Fibroblast of skin of right quadriceps (primary cell): ENCODE measurements at regions not wholly inside any gene's neighbourhood (a gene's known extent, or its start where the extent isn't known, plus 50 kb on each side); places are given as distances from the start of the nearest gene placed in this dataset.

Experiments
- DNase-seq: peaks from one replicate; pipeline ENCODE4 v3.0.0-alpha.2; 2013

- no peak for DNase-seq
Measured at GRCh38 chr1:56304975-56305374, 274.4 kb downstream of the PLPP3 start.

GRCh38 chr1:56303805-56304204, 275.6 kb downstream of the PLPP3 start:
- no peak for DNase-seq

DNA sequence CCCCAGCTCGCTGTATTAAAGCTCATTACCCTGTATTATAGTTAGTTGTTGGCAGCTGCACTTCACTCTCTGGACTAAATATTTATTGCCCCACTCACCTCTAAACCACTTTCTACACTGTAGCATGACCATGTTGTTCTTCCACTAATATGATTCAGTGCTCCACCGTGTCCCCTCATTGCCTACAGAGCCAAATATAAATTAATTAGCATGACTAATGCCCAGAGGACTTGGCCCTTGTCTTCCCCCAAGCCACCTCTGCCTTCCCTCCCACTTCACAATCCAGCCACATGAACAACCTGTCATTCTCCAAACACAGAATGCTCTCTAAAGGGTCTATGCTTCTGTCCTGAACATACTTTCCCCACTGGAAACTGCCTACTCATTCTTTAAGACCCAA, 276.5 kb downstream of the PLPP3 start:
- DNase-seq, result peak; percentile 43

DNA sequence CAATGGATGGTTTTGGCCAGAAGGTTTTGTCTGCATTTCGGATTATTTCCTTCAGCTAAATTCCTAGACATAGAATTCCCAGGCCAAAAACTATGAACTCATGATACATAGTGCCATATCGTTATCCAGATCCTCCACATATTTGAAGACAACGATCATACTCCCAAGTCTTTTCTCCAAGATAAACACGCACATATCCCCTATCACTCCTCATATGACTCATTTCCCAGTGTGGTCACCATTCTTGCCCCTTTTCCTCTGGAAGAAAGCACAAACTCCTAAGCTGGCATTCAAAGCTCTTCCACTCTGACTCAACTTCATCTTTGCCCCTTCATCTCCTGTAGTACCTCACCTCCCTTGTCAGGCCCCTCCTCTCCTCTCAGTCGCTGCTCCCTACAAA, 277.6 kb downstream of the PLPP3 start:
- DNase-seq, result peak; percentile 91

- DNase-seq, result no peak
Measured at GRCh38 chr1:56300836-56301235, 278.5 kb downstream of the PLPP3 start.

- DNase-seq, result no peak
Measured at GRCh38 chr1:56298866-56299265, 280.5 kb downstream of the PLPP3 start.

GRCh38 chr1:56297904-56298303, 281.5 kb downstream of the PLPP3 start:
- DNase-seq, result no peak

DNA sequence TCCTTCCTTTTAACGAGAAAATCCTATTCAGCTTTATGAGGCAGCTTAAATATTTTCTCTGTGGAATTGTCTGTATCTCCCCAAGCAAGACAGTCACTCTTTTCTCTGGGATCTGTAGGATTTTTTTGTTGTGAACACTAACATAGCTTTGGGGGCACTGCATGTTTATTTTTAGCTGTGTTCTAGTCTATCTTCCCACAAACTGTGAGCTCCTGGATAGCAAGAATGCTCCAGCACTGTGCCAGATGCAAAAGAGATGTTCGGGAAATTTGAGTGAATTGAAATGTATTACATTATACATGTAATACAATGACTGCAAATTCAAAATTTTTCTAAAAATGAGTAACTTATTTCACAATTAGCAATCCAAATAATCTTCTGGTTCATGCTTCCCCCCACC, 282.2 kb downstream of the PLPP3 start:
- no peak for DNase-seq

GRCh38 chr1:56295949-56296929, 283.1 kb downstream of the PLPP3 start:
- no peak for DNase-seq

DNA sequence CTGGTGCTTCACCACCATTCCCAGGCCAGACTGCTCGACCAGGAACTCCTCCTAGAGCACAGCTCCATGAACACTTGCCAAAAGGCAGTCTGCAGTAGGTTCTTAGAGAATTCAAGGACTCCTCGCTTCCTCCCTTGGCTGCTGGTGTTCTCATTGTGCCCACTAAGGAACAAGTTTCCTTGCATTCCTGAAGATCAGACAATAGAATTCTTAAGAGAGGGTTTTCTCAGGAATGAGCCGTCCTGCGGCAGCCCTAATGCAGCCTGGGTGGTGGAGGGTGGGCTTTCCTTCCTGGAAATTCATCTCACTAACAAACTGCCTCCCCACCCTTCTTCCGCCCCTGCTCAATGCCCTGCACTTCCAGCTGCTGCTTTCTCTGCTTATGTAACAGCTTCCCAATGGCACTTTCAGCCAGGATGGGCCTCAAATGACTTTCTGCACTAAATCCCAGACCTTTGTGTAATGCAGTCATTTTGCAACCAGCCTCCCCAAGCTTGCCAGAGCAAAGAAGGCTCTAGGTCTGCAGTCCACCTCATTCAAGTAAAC, 287.9 kb downstream of the PLPP3 start:
- no peak for DNase-seq

GRCh38 chr1:56289260-56289659, 290.1 kb downstream of the PLPP3 start:
- DNase-seq, result no peak

DNA sequence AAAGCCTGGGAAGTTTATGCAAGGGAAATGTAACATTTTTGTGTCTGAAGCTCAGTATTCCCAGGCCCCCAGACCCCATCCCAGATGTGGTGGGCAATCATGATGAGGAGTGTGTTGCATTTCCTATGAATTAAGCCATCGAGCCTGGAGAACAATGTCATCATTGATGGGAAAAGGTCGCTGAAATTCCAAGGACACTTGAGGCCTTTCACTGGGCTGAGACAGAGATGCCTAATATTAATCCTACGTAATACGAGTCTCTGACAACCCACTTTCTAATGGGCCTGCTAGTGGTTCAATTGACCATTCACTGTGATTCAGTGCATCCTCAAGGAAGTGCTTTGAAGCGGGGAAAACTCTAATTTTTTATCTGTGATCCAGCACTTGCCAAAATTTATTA, 291.6 kb downstream of the PLPP3 start:
- no peak for DNase-seq

DNA sequence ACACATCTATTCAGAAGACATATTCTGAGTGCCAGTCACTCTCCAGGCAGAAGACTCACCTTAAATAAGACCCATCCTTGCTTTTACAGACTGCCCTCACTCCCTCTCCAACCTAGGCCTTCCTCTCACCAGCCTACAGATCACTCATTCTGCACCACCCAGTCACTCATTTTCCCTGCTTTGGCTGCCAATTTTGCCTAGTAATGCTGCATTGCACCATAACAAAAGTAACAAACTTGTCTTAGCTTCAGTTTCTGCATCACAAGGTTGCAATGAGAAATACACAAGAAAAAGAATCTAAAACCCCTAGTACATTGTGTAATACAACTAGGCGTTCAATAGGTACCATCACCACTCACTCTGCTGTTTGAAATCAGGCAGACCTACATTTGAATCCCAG, 292.4 kb downstream of the PLPP3 start:
- no peak for DNase-seq

- no peak for DNase-seq
Measured at GRCh38 chr1:56286506-56286905, 292.9 kb downstream of the PLPP3 start.

DNA sequence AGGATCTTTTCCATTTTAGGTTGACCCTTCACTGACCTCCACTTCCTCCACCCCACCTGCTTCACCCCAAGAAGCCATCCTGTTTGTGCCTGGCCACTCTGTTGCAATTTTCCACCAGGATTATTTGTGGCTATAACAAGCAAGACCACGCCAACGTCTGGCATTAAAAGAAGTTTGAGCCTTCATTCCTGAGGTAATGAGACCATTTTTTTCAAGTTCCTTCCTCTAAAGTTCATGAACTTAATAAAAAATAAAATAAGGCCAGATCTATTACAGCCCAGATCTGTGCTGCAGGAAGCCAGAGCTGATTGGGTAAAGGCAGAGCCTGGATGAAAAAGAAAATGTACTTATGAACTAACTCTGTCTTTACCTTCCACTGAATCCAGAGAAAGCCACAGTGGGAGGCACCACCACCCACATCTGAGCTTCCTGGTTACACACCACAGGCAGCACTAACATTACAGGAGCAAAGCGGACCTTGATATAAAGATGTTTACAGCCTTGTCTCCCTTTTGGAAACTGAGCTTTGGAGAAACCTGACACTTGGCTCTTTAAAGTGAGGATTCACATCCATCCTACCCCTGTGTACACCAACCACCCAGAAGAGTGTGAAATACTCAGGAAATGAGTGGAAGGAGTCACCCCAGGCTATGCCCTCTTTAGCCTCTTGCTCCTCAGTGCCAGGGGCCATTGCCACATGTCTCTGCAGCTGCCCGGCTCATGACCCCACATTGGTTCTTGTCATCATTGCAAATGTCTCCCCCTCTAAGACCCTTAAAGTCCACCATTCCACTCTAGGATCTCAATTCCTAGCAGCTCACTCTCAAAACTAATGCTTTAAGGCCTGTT, 293.6 kb downstream of the PLPP3 start:
- peak; percentile 32 for DNase-seq

GRCh38 chr1:56284928-56285327, 294.4 kb downstream of the PLPP3 start:
- DNase-seq, result peak; percentile 45

DNA sequence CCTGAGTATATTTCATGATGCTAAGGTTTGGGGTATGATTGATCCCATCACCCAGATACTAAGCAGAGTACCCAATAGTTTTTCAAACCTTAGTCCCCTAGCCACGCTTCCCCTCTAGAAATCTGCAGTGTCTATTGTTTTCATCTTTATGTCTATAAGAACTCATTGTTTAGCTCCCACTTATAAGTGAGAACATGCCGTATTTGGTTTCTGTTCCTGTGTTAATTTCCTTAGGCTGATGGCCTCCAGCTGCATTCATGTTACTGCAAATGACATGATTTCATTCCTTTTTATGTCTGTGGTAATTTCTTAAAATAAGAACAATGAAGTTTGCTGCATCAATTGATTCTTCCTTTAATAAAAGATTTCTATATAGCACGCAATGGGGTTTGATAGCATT, 301.3 kb downstream of the PLPP3 start:
- no peak for DNase-seq

GRCh38 chr1:56268519-56269140, 310.7 kb downstream of the PLPP3 start:
- DNase-seq, result no peak

GRCh38 chr1:56267611-56268010, 311.8 kb downstream of the PLPP3 start:
- DNase-seq, result no peak

GRCh38 chr1:56266359-56266758, 313.0 kb downstream of the PLPP3 start:
- DNase-seq, result no peak

DNA sequence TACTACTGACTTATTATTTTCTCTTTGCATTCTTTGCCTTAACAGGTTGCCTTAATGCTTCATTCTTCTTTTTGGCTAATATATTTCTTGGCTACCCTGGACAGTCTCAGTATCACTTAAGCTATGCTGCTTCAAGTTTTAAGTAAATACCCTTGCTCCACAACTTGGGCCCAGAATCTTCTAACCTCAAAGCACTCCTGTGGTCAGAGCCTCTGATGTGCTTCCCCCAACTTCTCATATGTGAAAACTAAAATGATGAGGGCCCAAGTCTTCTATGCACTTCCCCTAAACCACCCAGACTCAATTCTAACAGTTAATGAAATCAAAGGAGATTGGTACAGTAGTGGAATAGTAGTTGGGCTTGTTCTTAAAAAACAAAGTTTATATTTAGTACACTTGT, 314.1 kb downstream of the PLPP3 start:
- DNase-seq, result no peak

- DNase-seq, result no peak
Measured at GRCh38 chr1:56263908-56264307, 315.5 kb downstream of the PLPP3 start.

DNA sequence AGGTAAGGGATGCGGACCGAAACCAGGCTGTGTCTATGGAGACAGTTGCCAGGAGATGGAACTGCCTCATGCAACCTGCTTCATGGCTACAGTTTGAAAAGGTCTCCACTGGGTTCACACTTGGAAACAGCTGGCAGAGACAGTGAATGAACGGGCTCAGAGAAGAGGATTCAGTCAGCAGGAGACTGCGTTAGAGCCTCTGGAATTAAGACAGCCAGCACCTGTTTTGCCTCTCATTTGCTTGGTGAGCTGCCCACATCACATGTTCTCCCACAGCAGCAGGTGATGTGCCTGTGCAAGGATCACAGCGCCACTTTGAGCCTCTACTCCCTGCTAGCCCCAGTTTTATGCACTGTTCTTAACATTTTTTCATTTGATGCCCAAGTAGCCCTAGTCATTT, 321.0 kb downstream of the PLPP3 start:
- DNase-seq, result no peak
